Chondrocyte (in vitro differentiated cells): ENCODE measurements at regions not wholly inside any gene's neighbourhood (a gene's known extent, or its start where the extent isn't known, plus 50 kb on each side); places are given as distances from the start of the nearest gene placed in this dataset.

ENCODE experiments used
- DNase-seq: peaks from one replicate; pipeline ENCODE4 v3.0.0; 2021; ENCODE audit warnings: mixed read lengths, low spot score
- H3K27ac Mint-ChIP-seq: one replicate; pipeline ENCODE4 v1.8.0; 2021; ENCODE audit warnings: mild to moderate bottlenecking, moderate library complexity, mixed read lengths; ENCODE audit not compliant: unreplicated experiment
- H3K27me3 Mint-ChIP-seq: 2 replicates; pipeline ENCODE4 v1.8.0; 2021; ENCODE audit warnings: low read depth, mixed read lengths
- H3K36me3 Mint-ChIP-seq: 2 replicates; pipeline ENCODE4 v1.8.0; 2021; ENCODE audit warnings: low read depth, mixed read lengths
- H3K4me1 Mint-ChIP-seq: 2 replicates; pipeline ENCODE4 v1.8.0; 2021; ENCODE audit warnings: low read depth, mild to moderate bottlenecking, mixed read lengths
- H3K4me3 Mint-ChIP-seq: one replicate; pipeline ENCODE4 v1.8.0; 2021; ENCODE audit warnings: mild to moderate bottlenecking, moderate library complexity, mixed read lengths; ENCODE audit not compliant: unreplicated experiment
- H3K9me3 Mint-ChIP-seq: 2 replicates; pipeline ENCODE4 v1.8.0; 2021; ENCODE audit warnings: low read depth, mixed read lengths
- CTCF ChIP-seq: fragments of 200-600 bp; sonication (generic); IDR thresholded peaks from 2 replicates; pipeline ENCODE4 v1.5.0; 2021; ENCODE audit warnings: antibody characterized with exemption, mild to moderate bottlenecking, moderate library complexity

DNA sequence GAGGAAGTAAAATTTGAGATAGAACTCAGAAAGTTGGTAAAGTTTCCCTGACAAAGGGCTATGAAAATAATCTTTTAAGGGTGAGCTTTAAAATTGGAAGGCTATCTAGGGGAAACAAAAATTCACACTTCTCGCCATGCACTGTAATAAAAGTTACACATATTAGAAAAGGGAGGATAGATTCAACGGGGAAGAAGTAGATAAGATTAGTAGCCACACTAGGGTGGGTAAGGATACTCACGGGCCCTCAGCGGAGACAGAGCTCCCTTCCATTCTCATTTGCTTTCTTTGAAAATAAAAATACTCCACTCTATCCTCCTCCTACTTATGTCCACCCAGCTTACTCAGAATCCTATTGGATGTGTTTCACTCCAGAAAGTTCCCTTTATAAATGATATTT lies 691.3 kb upstream of the NR2F2 start:
- TF ChIP-seq CTCF, result no peak
- no peaks in the 10 kb centered on the region for H3K4me1 Mint-ChIP-seq
- no peak overlapping the region for H3K4me3 Mint-ChIP-seq
- DNase-seq, result no peak
- H3K36me3 Mint-ChIP-seq, result no peaks in the 10 kb centered on the region
- H3K9me3 Mint-ChIP-seq, result no peaks in the 10 kb centered on the region
- no peaks in the 10 kb centered on the region for H3K27me3 Mint-ChIP-seq
- no peak overlapping the region for H3K27ac Mint-ChIP-seq

GRCh38 chr15:95644100-95644875 lies 686.2 kb upstream of the NR2F2 start:
- Mint-ChIP-seq H3K27me3 (no peaks in the 10 kb centered on the region), H3K4me1 (no peaks in the 10 kb centered on the region), H3K9me3 (no peaks in the 10 kb centered on the region), H3K27ac (no peak overlapping the region), H3K4me3 (no peak overlapping the region), H3K36me3 (no peaks in the 10 kb centered on the region)
- no peak for DNase-seq
- TF ChIP-seq CTCF, result no peak

- H3K27ac Mint-ChIP-seq, result no peak overlapping the region
- TF ChIP-seq CTCF, result no peak
- no peaks in the 10 kb centered on the region for H3K4me1 Mint-ChIP-seq
- no peaks in the 10 kb centered on the region for H3K9me3 Mint-ChIP-seq
- DNase-seq, result no peak
- H3K4me3 Mint-ChIP-seq, result no peak overlapping the region
- H3K27me3 Mint-ChIP-seq, result no peaks in the 10 kb centered on the region
- no peaks in the 10 kb centered on the region for H3K36me3 Mint-ChIP-seq
These were observed 684.6 kb upstream of the NR2F2 start for GRCh38 chr15:95645791-95646338.

DNA sequence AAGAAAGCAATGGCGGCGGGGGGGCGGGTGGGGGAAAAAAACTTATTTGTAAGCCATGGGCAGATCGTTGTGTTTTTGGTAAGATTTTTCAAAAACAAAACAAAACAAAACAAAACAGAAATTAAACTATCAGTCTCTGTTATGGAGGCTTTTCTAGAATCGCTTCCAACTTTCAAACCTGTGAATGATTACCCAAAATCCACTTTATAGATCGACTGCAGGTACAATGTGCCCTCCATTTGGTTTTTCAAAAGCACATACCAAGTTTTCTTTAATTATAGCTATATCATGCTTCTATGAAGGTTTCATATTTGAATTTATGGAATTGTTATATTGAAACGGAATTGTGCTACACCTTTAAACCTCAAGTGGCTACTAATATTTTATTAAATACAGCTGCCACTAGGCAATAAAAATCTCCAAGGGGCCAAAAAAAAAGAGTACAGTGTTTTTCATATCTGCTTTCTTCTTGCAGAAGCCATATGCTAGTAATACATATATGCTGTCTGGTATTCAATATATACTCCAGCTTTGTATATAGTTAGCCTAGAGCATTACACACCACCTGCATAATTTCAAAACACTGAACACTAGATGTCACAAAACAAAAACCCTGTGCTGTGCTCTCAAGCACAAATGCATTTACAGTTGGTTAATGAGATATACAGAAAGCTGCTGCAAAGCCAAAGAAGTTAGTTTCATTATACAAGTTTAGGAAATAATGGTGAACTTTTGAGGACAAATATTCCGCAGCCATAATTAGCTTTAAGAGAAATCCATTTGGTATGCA lies 683.8 kb upstream of the NR2F2 start:
- H3K4me3 Mint-ChIP-seq, result no peak overlapping the region
- H3K27ac Mint-ChIP-seq, result no peak overlapping the region
- H3K4me1 Mint-ChIP-seq, result no peaks in the 10 kb centered on the region
- no peak for TF ChIP-seq CTCF
- no peak for DNase-seq
- H3K9me3 Mint-ChIP-seq, result no peaks in the 10 kb centered on the region
- no peaks in the 10 kb centered on the region for H3K36me3 Mint-ChIP-seq
- H3K27me3 Mint-ChIP-seq, result no peaks in the 10 kb centered on the region

GRCh38 chr15:95647531-95648277 lies 682.8 kb upstream of the NR2F2 start:
- H3K9me3 Mint-ChIP-seq, result no peaks in the 10 kb centered on the region
- H3K27me3 Mint-ChIP-seq, result no peaks in the 10 kb centered on the region
- no peaks in the 10 kb centered on the region for H3K4me1 Mint-ChIP-seq
- H3K36me3 Mint-ChIP-seq, result no peaks in the 10 kb centered on the region
- TF ChIP-seq CTCF, result no peak
- H3K4me3 Mint-ChIP-seq, result no peak overlapping the region
- DNase-seq, result no peak
- H3K27ac Mint-ChIP-seq, result no peak overlapping the region
